ENCODE measurements at regions not wholly inside any gene's neighbourhood (a gene's known extent, or its start where the extent isn't known, plus 50 kb on each side); places are given as distances from the start of the nearest gene placed in this dataset.

DNA sequence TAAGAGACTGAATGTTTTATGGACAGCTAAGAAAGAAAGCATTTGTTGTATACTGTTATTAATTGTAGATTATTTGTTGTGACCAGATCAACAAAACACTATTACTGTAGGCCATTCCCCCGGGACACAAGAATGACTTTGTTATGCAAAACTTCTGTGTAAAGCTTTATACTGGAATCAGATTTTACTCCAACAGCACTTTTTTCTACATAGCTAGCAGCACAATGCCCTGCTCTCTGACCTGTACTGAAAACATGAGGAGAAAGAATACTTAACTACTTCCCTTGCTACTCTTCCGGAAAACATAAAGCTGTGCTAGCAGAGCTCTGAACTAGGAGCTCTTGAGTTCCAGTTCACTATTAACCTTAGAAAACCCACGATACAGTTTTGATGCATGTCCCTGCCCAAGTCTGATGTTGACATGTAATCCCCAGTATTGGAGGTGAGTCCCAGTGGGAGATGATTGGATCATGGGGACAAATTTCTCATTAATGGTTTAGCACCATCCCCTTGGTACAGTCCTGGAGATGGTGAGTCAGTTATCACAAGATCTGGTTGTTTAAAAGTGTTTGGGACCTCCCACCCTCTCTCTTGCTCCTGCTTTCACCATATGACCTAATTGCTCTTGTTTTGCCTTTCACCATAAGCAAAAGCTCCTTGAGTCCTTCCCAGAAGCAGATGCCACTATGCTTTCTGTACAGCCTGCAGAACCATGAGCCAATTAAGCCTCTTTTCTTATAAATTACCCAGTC lies 601.1 kb upstream of the PIK3C3 start:
- no peak for DNase-seq (ENCODE audit: low spot score)

DNA sequence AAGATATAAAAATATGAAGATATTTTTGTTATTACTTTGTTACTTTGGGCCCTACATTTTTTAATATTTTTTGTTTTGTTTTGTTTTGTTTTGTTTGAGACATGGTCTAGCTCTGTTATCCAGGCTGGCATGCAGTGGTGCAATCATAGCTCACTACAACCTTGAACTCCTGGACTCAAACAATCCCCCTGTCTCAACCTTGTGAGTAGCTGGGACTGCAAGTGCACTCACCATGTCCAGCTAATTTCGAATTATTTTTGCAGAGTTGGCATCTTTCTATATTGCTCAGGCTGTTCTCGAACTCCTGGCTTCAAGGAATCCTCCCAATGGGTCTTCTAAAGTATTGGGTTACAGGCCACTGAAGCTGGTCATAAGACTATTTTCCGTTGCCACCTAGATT lies 603.6 kb upstream of the PIK3C3 start:
- DNase-seq (ENCODE audit: low spot score), result no peak

DNA sequence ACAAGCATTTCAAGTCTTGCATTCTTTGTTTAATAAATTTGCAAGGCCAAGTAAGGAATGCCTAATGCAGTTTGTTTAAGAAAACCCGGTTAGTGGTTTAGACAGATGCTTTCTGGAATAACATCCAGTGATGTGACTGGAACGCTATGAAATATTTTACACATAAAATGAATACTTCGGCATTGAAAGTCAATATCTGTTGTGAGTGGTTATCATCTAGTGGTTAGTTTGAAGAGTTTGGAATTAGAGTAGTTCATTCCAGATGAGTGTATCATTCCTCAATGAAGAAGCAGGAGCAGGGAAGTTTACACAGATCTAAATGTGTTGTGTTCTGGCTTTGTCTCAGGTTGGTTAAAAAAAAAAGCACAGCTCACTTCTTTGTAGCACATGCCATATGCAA lies 608.0 kb upstream of the PIK3C3 start:
- peak; percentile 39 for DNase-seq (ENCODE audit: low spot score)

DNA sequence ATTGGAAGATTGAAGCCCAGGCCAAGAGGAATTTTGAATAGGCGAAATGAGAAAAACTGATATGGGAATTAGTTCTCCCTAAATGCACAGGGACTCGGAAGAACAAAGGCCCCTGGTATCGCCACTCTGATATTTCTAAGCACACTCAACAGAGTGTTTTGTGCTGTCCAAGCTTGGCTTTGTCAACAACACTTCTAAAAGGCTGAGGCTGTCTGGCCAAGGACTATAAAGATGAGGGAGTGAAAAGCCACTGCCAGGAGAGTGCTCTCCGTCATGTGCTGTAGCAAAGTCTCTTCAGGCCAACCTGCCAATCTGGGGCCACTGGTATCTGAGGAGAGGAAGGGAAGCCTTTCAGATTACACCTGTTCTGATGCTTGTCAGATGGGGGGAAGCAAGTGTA lies 611.2 kb upstream of the PIK3C3 start:
- no peak for DNase-seq (ENCODE audit: low spot score)

DNA sequence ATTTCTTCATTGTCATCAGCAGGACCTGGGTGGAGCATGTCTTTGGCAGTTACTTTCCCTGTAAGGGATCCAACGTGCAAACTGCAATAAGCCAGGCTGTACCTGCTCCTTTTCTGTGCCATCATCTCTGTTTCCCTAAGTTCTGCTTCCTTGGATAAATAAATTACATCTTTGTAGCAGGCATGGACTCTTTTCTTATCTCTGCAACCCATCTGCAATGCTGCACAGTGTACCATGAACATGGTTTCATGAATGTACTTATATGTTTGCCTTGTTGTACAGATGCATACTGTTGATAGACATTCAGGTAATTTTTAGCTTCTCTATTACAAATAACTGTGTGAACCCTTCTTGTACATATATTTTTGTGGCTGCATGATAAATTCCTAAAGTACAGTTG lies 616.7 kb upstream of the PIK3C3 start:
- DNase-seq (ENCODE audit: low spot score), result no peak

DNA sequence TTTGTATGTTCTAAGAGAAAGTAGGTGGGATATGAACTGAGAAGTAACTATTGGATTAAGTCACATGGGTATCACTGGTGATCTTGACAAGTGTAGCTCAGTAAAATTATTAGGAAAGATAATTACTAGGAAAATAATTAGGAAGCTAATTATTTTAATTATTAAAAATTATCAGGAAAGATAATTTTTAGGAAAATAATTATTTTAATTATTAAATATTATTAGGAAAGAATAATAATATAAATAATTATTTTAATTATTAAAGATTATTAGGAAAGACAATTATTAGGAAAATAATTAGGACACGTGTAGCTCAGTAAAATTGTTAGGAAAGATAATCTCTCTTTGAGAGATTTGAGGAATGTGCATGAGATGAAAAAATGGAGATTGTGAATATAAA lies 623.4 kb upstream of the PIK3C3 start:
- DNase-seq (ENCODE audit: low spot score), result no peak

DNA sequence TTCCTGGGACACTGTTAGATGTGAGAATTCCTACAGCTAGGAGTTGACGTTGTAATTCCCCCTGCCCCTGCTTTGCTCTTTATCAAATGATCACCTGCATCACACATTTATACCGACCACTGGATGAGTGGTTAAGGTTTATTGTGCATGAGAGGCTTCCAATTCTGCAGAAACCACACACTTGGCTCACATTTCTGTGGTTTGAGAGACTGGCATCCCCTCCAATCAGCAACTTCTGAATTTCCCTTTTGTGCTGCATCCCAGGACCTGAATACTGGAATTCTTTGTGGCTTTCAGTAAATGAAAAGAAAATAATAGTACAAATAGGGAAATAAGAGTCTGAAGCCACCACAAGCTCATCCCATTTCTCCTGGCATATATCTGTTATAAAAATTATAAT lies 628.7 kb upstream of the PIK3C3 start:
- DNase-seq (ENCODE audit: low spot score), result peak; percentile 69

DNA sequence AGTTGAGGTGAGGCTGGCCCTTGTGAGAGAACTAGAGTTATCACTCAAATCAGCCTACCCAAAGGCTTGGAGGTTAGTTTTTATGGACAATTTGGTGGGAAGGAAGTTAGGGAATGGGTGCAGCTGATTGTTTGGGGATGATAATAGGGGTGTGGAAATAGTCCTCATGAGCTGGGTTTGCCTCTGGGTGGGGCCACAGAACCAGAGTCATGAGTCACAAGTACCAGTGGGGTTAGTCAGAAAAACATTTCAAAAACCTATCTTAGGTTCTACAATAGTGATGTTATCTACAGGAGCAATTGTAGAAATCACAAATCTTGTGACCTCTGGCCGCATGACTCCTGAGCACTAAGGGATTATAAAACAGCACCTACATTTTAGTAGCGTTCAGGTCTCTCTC lies 630.1 kb upstream of the PIK3C3 start:
- no peak for DNase-seq (ENCODE audit: low spot score)

DNA sequence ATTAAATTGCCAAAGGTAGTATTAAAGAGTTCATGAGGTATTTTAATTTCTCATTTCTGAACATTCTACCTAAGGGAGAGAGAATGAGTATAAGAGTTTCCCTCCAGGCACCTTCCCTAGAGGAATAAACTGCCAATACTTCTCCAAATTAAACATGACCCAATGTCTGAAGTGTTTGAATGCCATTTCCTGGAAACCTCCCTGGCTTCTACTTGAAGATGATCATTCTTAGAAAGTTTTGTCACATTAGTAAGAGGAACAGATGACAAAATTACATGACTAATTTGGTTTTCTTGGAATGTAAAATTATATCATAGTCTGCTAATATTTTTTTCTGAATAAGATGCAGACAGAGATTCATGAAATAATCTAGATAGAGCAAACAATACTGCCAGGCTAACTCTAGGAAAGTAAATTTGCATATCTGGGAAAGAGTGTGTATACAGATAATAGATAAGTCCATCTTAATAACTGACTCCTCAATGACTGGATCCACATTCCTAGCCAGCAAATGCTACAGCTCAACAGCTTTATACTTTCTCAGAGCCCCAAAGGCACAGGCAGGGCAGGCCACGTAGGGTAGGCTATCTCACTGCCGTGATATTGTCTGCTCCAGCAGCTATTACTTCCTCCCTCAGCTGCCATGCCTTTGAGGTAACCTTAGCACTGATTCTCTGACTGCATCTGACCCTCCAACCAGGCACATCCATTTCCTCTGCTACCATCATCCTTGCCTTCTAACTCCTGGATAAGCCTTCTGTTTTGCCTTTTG lies 630.8 kb upstream of the PIK3C3 start:
- no peak for DNase-seq (ENCODE audit: low spot score)

DNA sequence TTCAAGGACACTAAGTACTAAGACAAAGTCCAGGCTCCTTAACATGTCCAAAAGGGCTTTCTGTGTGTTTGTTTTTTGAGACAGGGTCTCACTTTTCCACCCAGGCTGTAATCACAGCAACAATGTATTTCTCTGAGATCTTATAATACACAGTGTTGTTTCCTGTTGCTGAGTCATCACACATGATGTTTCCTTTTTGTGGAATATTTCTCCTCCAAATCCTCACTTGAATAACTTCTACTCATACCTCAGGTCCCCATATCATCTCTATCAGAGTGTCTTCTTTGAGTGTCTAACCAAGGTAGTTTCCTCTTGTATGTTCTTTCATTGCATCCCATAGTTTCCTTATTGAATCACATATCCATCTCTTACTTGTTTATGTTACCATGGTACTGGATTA lies 632.0 kb upstream of the PIK3C3 start:
- DNase-seq (ENCODE audit: low spot score), result peak; percentile 14

DNA sequence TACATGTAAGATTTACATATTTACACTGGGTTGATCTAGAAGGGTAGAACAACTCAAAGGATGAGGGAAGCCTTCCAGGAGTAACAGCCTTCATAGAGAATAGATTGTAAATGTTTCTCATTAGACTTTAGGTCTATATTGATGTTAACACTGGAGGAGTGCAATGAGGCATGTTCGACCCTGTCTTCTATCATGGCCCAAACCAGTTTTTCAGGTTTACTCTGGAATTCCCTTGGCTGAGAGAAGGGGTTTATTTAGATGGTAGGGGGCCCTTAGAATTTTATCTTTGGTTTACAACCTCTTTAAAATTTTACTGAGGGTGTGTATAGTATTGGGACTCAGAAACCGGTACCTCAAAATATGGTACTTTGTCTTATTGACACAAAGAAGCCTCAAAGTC lies 634.9 kb upstream of the PIK3C3 start:
- DNase-seq (ENCODE audit: low spot score), result no peak

DNA sequence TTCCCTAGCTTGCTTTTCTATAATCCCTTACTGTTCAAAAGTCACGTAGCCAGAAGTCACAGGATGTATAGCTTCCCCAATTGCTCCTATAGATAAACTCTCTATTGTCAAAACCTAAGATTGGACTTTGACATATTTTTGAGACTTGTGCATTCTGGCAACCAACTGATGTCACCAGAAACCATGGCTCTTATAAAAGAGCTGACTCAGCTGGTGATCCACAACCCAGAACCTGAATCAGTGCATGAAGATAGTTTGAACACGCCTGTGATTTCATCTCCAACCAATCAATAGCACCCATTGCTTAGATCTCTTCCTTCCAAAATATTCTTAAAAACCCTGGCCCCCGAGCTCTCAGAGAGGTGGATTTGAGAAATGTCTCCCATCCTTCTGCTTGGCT lies 639.9 kb upstream of the PIK3C3 start:
- no peak for DNase-seq (ENCODE audit: low spot score)

DNA sequence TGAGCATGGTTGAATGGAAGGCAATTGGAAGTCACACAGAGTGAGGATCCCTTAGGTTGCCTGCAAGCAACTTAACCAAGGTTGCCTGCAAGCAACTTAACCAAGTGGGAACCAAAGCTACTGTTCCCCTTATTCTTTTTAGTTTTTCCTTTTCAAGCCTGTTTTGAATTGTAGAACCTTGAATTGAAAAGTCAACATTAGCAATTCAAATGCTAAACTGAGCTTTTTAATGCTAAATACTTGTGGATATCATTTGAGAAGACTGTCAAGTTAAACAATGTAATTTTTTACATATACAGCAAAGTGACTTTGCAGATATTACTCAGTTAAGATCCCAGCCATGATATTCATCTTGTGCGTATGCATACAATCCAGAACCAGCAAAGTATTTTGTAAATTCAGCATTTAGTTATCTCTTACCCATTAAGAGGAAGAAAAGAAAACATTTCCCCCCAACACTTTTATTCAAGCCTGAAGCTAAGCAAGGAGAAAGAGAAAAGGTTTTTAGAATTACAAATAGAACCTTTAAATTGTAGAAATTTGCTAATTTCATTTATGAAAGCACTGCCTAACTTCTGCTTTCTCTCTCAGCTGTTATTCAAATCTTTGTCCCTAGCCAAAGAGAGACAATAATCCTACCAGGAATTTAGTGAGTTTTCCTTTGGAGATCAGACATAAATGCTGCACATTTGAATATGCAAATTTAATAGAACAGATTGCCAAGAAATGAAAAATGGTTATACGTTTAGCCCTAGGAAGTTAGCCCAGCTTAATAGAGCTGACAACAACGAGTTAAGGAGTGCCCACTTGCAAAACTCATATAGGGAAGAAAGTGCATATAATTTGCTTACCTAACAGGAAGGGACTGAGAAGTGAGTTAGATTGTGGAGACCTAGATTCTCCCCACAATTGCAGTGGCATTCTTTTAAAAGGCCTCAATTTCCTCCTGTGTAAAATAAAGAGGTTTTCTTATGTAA lies 643.2 kb upstream of the PIK3C3 start:
- DNase-seq (ENCODE audit: low spot score), result no peak

DNA sequence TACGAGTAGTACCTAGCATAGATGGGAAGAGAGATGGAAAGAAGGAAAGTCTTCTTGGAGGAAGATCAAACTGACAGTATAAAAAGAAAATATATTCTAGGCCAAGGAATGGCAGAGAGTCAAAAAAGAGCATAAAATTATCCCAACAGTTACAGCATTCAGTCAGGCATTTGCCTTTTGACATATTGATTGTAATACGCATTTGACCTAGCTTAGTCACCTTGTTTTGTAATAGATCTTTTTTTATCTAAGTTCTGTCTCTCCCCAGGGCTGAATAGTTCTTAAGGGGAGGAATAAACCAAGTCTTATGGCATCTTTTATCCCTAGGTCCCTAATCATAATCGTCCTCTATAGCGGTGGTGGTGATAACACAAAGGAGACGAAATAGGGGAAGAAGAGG lies 657.3 kb upstream of the PIK3C3 start:
- no peak for DNase-seq (ENCODE audit: low spot score)

DNA sequence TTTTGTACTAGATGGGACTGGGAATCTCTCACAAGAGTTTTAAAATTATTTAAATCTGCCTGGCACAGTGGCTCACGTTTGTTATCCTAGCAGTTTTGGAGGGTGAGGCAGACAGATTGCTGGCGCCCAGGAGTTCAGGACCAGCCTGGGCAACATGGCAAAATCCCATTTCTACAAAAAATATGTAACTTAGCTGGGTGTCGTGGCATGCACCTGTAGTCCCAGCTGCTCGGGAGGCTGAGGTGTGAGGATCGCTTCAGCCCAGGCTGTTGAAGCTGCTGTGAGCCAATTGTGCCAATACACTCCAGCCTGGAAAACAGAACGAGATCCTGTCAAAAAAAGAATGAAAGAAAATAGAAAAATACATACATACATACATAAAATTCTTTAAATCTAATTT lies 685.7 kb upstream of the PIK3C3 start:
- no peak for DNase-seq (ENCODE audit: low spot score)

DNA sequence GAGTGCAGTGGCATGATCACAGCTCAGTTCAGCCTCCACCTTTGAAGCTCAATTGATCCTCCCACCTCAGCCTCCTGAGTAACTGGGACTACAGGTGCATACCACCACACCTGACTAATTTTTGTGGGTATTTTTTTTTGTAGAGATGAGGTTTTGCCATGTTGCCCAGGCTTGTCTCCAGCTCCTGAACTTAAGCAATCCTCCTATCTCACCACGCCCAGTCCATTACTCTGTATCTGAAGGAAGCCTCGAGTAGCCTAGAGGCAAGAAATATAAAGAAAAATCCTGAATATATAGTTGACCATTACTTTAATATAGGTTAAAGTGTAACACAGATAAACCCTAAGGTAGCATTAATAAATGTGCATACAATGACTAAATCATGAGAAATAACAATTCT lies 686.8 kb upstream of the PIK3C3 start:
- DNase-seq (ENCODE audit: low spot score), result no peak

DNA sequence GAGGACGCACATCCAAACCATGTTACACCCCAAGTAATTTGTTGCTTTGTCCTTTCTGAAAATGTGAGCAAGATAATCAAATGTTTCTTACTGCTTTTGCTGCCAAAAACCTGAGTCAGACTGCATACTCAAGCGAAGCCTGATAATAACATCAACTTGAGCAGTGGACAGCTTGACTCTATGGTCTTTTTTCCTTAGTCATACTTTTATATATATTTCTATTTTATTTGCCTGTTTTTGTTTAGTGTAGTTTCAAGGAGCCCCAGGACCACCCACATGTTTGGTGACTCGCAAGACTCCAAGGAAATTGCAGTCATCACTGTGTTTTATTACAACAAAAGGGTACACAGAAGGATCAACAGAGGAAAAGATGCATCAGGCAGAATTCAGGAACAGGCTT lies 688.4 kb upstream of the PIK3C3 start:
- DNase-seq (ENCODE audit: low spot score), result peak; percentile 10

DNA sequence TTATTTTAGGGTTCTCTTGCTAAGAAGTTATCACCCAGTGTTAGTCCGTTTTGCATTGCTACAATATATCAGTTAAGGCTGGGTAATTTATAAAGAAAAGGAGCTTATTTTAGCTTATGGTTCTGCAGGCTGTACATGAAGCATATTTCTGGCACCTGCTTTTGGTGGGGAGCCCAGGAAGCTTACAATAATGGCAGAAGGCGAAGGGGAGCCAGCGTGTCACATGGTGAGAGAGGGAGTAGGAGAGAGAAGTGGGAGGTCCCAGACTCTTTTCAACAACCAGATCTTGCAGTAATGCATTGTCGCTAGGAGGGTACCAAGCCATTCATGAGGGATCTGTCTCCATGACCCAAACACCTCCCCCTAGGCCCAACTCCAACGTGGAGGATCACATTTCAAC lies 688.8 kb upstream of the PIK3C3 start:
- no peak for DNase-seq (ENCODE audit: low spot score)

DNA sequence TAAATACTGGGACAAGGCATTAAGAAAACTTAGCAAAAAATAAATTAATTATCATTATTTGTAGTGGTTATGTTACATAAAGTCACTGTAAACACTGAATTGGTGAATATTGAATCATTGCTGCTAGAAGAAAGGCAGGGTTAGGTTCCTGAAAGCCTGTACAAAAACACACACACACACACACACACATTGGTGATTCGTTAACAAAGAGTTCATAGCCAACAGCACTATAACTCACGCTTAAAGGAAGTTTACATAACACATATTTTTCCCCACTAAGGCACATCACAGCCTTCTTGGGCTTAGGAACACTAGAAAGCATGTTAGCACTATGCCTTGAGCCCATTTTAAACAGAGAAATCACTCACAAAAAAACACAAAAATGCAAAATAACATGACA lies 690.0 kb upstream of the PIK3C3 start:
- DNase-seq (ENCODE audit: low spot score), result peak; percentile 36

DNA sequence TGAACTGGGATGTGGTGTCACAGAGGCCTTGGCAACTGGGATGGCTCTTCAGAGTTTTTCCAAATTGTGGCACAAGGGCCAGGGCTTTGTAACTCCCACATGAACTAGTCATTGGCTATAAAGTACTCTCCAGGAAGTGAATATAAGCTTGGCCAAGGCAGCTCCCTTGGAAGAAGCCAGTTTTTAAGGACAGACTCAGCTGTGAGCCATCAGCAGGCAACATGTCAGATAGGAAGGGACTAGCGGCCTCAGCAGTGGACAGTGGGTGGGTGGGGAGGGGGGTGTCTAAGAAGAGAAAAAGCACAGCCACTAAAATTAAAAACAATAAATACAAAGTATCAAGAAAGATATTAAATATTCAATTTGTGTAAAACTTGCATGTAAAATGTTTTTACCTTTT lies 691.1 kb upstream of the PIK3C3 start:
- DNase-seq (ENCODE audit: low spot score), result no peak

DNA sequence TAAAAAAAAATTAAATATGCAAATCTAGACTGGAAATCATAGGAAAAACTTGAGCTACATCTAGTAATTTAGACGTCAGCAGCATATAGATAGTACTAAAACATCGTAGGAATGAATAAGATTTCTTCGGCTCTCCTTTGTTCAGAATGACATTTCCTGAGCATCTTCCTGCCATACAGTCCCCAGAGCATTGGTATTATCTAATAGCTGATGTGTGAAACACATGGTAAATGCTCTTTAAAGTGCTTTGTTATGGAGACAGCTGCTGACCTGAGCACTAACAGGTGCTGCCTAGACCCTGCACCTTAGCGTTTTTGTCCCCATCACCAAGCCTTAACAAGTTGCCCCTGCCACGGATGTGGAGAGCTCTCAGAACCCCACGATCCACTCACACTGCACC lies 692.3 kb upstream of the PIK3C3 start:
- no peak for DNase-seq (ENCODE audit: low spot score)

DNA sequence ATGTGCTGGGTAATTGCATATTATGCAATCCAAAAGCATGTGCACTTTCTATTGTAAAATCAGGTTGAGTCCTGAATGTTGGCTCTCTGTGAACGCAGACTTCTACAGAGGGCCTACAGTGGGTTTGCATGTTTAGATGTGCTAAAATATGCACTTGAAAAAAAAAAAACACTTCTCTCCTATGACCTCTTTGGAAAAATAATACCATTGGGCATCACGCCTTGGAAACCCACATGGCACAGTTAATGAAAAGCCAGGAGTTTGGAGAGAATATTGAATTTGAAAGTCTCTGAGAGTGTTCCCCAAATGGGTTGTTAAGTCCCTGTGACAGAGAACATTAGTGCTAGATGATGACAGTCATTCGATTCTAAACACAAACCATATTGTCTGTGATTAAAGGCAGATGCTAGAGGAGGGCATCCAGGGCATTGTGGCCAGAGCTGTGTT lies 710.4 kb upstream of the PIK3C3 start:
- no peak for DNase-seq (ENCODE audit: low spot score)

Data from H4 (cell line).